SHP77 (cell line): ENCODE measurements at regions not wholly inside any gene's neighbourhood (a gene's known extent, or its start where the extent isn't known, plus 50 kb on each side); places are given as distances from the start of the nearest gene placed in this dataset.
"Not testable (repeated sequence)": the region's sequence is repeated elsewhere in the genome, so short reads cannot be mapped to it uniquely, and the experiment has no call there.

ENCODE experiments used
- DNase-seq, 2 experiments: peaks; one replicate each; lab custom pipeline; 2025; lab: John Stamatoyannopoulos, UW

DNA sequence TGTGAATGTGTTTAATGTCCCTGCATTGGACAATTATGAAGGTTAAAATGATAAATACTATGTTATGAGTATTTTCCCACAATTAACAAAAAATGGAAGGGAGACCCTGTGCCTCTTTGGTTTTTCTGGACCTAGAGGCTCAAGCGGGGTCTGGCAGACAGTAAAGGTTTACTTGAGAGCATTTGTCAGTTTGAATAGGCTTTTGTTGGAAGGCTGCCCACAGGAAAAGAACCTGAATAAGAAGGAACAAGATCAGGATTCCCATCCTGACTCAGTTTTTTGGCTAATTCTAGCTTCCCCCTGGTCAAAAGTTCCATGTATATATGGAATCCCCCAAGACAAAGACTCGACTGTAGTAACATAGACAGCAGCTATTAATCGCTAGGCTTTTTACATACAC lies 150.9 kb upstream of the JUN start:
- DNase-seq = no peak

DNA sequence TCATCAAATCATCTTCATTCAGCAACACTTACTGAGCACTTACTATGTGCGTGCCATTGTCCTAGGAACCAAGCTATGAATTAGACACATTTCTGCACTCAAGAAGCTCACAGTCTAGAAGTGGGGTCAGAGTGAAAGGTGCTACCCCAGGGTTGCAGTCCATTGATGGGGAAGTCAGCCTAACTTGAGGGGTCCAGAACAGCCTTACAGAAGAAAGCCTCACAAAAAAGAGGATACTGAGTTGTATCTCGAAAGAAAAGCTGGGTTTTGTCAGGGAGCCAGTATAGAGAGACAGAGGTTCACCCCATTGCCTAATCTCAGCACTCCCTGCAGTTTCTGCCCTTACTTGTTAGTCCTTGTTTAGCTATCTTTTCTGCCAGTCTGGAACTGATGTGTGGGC lies 153.1 kb upstream of the JUN start:
- DNase-seq = no peak

DNA sequence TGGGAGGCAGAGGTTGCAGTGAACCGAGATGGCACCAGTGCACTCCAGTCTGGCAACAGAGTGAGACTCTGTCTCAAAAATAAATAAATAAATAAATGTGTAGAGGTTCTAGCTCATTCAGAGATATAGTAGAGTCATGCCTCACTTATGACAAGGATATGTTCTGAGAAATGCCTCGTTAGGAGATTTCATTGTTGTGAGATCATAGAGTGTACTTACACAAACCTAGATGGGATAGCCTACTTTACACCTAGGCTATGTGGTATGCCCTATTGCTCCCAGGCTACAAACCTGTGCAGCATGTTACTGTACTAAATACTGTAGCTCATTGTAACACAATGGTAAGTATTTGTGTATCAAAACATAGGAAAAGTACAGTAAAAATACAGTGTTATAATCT lies 155.3 kb upstream of the JUN start:
- no peak for DNase-seq

DNA sequence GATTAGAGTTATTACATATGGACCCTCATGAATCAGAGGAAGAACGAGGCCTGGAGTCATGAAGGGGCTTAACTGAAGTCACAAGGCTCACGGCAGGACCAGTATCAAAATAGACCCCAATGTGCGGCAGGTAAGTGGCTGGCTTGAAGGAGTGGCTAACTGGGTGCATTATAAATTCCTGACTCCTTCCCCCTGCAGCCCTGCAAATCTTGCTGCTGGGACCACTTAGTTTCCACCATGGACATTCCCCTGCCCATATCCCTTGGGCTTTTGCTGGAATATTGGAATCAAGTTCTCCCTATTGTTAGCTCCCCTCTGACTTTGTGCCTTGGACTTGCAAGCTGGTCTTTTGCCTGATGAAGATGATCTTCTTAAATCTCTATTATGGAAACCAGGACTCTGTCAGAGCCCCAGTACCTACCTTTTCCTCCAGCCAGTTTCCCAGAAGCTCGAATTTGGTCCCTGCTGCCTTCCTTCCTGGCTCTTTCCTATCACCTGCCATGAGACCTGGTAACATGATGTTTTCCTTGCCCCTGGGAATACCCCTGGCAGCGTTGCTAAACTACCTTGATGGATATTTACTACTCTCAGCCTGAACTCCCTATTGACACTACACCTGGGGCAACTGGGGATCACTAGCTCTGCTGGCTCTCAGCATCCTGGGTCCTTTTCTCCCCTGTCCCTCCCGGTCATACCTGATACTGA lies 156.0 kb upstream of the JUN start:
- DNase-seq = no peak

DNA sequence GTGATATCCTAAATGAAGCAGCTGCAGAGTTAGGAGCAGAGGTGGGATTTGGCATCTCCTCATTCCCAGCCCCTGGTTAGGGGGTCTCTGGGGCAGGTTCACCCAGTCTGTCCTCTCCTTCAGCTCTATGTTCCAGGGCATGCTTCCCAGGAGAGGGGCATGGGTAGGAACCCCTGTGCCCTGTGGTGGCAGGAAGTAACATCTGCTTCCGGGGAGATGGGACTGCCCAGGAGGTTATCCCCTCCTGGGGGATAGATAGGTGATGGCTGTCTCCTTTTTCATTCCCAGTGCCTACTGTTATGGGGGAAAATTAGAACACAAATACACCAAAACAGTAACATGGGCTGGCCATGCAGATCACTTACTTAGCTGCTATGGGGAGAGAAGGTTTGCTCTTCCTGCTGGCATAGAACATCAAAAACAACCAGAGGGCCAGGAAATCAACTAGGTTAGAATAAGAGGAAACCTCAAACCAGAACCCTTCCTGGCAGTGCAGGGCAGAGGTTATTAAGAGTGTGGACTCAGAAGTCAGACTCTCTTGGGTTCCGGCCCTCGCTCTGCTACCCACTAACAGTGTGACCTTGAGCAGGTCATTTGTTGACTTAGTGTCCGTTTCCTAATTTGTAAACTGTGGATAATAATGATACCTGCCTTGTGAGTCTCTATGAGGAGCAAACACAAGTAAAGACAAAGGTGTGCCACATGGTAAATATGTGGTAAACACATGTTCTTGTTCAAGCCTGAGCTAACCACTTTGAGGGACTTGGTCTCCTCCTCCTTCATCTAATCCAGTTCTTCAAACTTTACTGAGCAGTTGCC lies 157.8 kb upstream of the JUN start:
- no peak for DNase-seq

DNA sequence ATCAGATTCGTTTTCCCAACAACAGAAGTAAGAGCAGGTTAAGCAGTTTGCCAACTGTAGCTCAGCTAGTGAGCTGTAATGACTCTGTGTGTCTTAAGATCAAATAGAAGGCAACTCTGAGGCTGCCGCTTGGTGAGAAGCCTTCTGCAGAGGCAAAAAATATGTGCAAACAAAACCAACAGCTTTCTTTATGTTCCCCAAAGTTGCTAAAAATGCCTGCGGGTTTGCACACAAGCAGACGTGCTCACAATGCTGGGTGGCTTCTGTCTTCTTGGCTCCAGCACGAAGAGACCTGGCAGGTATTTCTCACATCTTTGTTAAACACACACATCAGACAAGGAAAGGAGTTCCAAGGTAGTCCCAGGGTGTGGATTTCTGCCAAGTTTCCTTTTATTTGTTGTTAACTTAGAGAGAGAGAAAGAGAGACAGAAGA lies 158.9 kb upstream of the JUN start:
- no peak for DNase-seq

DNA sequence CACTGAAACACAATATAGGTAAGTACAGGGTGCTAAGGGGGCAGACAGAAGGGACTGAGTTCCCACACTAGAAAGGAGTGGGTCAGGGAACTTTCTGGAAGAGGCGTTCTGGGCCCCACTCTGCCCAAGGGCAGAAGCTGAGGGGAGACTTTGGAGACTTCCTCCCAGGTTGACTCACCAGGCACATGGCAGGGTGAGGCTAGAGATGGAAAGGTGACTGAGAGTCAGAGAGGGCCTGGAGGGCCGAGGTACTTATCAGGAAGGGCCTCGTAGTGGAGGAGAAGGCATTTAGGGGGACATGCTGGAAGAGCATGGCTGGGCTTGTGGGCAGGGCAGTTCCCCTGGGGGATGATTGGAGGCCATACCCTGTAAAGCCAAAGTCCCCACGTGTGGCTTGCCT lies 159.9 kb upstream of the JUN start:
- no peak for DNase-seq

DNA sequence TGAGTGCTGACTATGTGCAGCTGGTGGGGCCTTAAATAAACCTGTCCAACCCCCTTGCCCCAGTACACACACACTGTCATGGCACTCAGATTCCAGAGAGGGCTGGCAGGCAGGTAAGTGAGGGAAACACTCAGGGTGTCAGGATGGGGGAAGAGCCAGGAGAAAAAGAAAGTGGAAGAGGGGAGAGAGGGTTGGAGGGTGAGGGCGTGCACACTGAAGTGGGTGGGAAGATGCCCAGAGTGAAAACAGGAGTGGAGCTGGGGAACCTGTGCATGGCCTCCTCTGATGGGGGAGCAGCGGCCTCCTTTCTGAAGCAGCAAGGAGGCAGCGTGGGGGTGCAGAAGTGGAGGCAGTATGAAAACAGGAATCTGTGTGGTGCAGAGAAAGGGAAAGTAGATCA lies 160.6 kb upstream of the JUN start:
- no peak for DNase-seq

DNA sequence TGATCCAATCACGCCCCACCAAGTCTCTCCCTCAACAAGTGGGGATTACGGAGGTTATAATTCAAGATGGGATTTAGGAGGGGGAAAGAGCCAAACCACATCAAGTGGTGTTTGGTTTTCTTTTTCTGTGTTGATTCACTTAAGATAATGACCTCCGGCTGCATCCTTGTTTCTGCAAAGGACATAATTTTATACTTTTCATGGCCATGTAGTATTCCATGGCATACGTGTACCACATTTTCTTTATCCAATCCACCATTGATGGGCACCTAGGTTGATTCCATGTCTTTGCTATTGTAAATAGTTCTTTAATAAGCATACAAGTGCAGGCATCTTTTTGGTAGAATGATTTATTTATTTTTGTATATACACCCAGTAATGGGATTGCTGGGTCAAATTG lies 162.5 kb upstream of the JUN start:
- no peak for DNase-seq

DNA sequence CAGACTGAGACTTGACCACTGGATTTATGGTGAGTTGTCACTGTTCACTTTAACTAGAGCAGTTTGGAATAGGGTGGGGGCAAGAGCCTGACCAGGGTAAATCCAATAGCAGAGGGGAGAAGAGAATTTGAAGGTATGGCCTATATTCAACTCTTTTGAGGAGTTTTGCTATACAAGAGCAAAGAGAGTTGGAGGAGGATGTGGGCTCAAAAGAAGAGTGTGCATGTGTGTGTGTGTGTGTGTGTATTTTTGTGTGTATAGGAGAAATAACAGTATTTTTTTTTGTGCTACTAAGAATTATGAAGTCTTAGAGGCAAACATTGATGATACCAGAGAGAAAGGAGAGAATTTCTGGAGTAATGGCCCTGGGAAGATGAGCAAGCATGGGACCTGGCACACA lies 164.8 kb upstream of the JUN start:
- no peak for DNase-seq

DNA sequence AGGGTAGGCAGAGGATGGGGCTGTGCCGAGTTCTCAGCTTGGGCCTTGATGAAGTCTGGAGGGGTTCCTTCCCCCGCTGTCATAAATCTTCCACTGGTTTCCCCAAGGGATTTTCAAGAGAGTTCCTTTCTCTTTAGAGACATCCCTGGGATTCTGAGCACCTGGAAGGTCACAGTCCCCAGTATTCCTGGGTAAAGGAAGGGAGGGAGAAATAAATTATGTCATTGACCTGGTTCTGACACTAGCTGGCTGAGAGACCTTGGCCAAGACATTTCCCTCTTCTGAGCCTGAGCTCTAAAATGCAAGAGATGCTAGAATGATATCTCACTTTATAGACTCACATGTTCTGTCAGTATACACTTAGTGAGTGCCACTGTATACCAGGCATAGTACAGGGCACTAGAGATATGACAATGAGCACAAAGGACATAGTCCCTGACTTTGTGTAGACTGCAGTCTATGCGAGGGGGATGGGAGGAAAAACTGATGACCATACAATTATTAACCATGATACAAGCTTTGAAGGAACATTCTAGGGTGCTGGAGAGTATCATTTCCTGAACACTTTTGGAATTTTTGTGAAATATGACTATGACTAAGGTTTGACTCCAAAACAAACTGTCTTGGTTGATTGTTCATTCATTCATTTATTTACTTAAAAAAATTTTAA lies 165.8 kb upstream of the JUN start:
- no peak for DNase-seq

DNA sequence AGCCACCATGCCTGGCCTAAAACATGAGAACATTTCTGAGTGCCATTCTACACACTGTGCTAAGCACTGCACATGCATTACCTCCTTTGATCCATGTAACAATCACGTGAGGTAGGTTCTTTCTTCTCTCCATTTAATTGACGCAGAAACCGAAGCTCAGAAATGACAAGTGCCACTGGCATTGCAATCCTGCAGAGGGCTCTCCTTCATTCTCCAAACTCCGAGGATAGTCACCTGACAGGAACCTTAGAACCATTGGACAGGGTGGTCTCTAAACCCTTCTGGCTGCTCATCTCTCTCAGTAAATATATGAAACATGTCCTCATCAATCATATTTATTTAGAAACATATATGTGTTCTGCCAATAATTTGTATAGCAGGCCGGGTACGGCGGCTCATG lies 167.1 kb upstream of the JUN start:
- no peak for DNase-seq

DNA sequence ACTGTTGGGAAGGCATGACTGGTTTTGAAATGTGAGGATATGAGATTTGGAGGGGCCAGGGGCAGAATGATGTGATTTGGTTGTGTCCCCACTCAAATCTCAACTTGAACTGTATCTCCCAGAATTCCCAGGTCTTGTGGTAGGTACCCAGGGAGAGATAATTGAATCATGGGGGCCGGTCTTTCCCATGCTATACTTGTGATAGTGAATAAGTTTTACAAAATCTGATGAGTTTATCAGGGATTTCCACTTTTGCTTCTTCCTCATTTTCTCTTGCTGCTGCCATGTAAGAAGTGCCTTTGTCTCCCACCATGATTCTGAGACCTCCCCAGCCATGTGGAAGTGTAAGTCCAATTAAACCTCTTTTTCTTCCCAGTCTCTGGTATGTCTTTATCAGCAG lies 170.1 kb upstream of the JUN start:
- DNase-seq = not testable (repeated sequence)

DNA sequence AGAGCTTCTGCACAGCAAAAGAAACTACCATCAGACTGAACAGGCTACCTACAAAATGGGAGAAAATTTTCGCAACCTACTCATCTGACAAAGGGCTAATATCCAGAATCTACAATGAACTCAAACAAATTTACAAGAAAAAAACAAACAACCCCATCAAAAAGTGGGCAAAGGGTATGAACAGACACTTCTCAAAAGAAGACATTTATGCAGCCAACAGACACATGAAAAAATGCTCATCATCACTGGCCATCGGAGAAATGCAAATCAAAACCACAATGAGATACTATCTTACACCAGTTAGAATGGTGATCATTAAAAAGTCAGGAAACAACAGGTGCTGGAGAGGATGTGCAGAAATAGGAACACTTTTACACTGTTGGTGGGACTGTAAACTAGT lies 179.4 kb upstream of the JUN start:
- not testable (repeated sequence) for DNase-seq

DNA sequence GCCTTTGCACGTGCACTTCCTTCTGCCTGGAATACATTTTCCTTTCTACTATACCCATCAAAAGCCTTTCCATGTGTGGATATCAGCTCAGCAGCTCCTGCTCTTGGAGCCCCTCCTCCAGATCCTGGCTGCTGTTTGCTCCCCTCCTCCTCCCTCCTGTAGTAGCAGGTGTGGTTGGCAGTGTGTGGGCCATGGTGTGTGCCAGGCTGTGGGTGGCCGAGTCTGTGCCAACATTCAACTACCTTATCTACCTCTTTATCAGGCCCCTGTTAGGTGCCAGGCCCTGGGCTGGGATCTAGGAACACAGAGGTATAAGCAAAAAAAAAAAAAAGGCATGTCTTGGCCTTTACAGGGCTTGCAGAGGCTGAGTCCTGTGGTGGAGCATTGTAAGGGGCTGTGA lies 180.6 kb upstream of the JUN start:
- no peak for DNase-seq

DNA sequence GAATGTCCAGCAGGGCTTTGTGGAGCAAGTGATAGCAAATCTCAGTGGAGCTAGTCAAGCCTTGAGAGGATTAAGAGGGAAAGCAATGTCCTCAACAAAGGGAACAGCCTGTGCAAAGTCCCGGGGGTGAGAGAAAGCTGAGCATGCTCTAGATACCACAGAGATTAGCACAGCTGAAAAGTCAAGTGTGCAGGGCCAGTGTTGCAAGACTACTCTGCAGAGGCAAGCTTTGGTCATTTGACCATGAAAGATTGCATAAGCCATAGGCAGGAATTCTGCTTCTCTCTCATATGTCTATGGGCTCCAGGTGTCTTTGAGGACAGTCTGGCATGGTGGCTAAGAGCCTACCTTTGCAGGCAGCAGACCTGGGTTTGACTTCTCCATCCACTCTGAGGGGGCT lies 181.0 kb upstream of the JUN start:
- no peak for DNase-seq

DNA sequence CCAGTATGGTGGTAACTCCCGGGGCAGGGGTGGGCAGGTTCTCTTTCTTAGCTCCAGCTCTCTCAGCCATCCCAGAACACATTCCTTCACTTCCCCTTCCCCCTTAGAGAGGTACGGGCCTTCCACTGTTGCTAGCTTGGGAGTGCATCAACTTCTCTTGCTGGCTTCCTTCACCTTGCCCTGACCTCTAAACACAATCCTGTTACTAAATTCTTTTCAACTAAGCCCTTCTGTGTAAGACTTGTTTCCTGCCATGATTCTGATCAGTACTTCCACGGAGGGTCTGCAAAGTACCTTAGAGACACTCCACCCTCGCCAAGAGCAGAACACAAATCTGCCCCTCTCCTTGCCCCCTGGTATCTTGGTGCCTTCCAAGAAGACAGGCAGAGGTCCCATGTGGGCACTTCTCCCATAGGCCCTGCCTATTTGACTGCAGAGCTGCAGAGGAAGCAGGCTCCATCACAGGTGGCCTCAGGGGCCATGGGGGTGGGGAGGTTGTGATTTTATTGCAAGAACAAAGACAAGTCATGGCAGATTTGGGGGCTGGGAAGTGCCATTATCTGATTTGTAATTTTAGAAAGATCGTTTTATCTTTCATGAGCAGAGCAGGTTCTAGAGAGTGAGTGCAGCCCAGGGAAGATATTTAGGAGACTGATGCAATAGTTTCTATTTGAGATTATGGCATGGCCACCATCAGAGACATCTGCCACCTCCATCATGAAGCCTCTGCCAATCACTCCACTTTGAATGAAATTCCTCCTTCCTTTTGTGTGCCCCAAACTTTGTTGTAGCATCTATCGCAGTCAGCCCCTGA lies 182.5 kb upstream of the JUN start:
- no peak for DNase-seq

DNA sequence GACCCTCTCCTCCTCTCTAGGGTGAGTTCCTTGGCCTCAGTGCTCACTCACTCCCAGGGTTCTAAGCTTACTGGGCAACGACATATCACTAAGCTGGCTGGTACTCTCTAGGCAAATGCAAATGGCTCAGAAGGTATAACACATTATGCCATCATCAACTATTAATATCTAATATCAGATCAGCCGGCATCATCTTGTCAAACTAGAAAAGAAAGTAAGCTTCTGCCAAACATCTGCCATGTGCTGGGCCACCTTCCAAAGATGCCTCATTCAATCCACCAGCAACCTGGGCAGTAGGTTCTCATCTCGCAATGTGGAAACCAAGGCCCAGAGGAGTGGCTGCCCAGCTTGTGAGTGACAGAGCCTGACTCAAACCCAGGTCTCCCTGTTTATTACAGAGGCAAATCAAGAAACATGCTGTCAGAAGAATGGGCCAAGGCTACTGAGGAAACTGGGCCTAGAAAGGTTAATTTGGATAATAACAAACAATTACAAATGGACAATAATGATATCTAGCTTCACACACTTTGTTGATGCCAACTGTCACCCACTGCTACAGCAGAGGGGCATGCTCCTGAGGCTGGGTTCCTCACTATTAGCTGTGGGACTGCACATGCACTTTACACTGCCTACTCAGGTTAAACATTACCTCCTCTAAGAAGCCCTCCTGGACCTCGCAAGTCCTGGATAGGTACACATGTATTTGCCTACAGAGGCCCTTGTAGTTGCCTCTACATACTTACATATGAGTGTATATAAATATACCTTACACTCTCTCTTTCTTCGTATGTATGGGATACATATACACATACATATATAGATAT lies 183.3 kb upstream of the JUN start:
- DNase-seq = no peak

DNA sequence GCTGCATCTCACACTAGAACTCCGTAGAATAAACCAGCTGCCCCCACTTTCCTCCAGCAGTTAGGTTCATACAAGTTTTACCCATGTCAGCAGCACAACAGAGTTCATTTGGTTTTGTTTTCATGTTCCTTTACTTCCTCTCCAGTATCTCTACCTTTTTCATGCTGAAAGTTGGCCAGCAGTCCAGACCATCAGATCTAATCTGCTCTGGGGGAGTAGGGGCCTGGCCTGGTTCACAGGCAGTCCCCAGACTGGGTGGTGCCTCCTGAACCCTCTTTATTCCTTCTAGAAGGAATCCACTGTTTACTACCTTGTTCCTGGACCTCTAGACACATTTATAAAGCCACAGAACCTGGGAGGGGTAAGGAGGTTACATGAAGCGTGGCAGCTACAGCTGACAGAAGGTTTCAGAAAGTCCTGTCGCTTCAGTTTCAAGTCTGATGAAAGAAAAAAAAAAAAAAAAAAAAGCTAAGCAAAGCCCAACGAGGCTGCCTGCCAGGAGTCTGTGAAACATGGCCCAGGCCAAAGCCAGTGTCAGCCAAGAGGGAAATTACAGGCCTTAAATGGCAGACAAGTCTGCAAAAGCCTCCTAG lies 184.6 kb upstream of the JUN start:
- no peak for DNase-seq

DNA sequence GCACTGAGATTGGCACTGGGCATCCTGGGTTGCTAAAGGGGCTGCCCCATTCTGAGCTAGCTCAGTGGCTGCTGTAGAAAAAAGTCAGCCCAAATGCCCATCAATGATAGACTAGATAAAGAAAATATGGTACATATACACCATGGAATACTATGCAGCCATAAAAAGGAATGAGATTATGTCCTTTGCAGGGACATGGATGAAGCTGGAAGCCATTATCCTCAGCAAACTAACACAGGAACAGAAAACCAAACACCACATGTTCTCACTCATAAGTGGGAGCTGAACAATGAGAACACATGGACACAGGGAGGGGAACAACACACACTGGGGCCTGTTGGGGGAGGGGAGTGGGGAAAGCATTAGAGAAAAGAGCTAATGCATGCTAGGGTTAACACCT lies 185.3 kb upstream of the JUN start:
- DNase-seq = not testable (repeated sequence)

DNA sequence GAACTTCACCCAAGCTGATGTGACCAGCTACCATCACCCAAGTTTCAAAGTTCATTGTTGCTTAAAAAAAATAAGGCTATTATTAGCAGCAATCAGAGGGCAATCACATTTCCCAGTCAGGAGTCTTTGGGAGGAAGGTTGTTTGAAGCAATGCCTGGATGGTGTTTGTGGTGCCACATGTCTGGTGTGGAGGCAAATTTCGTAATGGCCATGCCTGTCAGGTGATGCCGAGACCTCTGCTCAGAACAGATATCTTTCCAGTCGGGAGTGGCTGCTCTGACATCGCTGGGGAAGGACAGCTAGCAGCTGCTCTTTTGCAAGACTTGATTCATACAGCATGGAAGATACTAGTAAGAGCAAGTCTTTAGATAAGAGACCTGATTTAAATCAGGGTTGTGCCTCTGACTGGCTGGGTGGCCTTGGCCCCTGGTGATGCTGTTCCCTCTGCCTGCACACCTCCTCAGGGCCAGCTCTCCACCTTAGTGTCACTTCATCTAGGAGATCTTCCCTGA lies 187.8 kb upstream of the JUN start:
- DNase-seq = no peak
